SU-DHL-6 (cell line): ENCODE measurements at regions not wholly inside any gene's neighbourhood (a gene's known extent, or its start where the extent isn't known, plus 50 kb on each side); places are given as distances from the start of the nearest gene placed in this dataset.

Experiments
- H2AFZ ChIP-seq: fragments of 200-600 bp; sonication (generic); 2 replicates; pipeline ENCODE4 v1.6.1; 2014; ENCODE audit warnings: low read depth, mild to moderate bottlenecking, moderate library complexity, mixed read lengths, antibody characterized with exemption, low read length; ENCODE audit not compliant: severe bottlenecking
- H3F3A ChIP-seq: fragments of 200-600 bp; shearing (Covaris generic); 2 replicates; pipeline ENCODE4 v1.6.0; 2016; ENCODE audit warnings: antibody characterized with exemption, mild to moderate bottlenecking; ENCODE audit not compliant: insufficient read depth
- H3K27ac ChIP-seq: fragments of 200-600 bp; sonication (generic); 2 replicates; pipeline ENCODE4 v1.5.1; 2016; ENCODE audit warnings: low read depth, mild to moderate bottlenecking, low read length, moderate library complexity, mixed read lengths
- H3K27me3 ChIP-seq: fragments of 200-600 bp; sonication (generic), shearing (Covaris generic); 2 replicates; pipeline ENCODE4 v1.6.0; 2014; ENCODE audit warnings: mild to moderate bottlenecking, low read length
- H3K36me3 ChIP-seq: fragments of 200-600 bp; sonication (generic); 2 replicates; pipeline ENCODE4 v1.6.1; 2014; ENCODE audit warnings: mild to moderate bottlenecking, low read length, mixed read lengths
- H3K4me2 ChIP-seq: fragments of 300-600, 200-600 bp; shearing (Covaris generic), sonication (generic); 2 replicates; pipeline ENCODE4 v1.6.0; 2014; ENCODE audit warnings: low read length, low read depth, mild to moderate bottlenecking; ENCODE audit not compliant: poor library complexity, severe bottlenecking
- H3K4me3 ChIP-seq: fragments of 200-600 bp; sonication (generic); 2 replicates; pipeline ENCODE4 v1.5.1; 2014; ENCODE audit warnings: antibody characterized with exemption, low read length, mild to moderate bottlenecking, mixed read lengths; ENCODE audit not compliant: insufficient read depth, poor library complexity, severe bottlenecking
- H3K79me2 ChIP-seq: fragments of 200-600 bp; sonication (generic); 2 replicates; pipeline ENCODE4 v1.6.1; 2014; ENCODE audit warnings: mild to moderate bottlenecking, low read length, moderate library complexity; ENCODE audit not compliant: insufficient read depth
- H3K9ac ChIP-seq: fragments of 200-600 bp; sonication (generic); 2 replicates; pipeline ENCODE4 v1.7.0; 2014; ENCODE audit warnings: mild to moderate bottlenecking, low read length
- H3K9me2 ChIP-seq: fragments of 200-600 bp; sonication (generic); replicated peaks from 2 replicates; pipeline ENCODE4 v1.6.1; 2014; ENCODE audit warnings: low read length; ENCODE audit not compliant: insufficient read depth
- H3K9me3 ChIP-seq: fragments of 200-600 bp; sonication (generic); 2 replicates; pipeline ENCODE4 v1.6.1; 2014; ENCODE audit warnings: low read length, mixed read lengths; ENCODE audit not compliant: insufficient read depth
- H4K20me1 ChIP-seq: fragments of 200-600 bp; sonication (generic); 2 replicates; pipeline ENCODE4 v1.6.1; 2014; ENCODE audit warnings: low read depth, mild to moderate bottlenecking, antibody characterized with exemption, low read length, moderate library complexity, mixed read lengths
- EZH2phosphoT487 ChIP-seq: fragments of 200-600 bp; sonication (generic), shearing (Covaris generic); conservative IDR thresholded peaks from 2 replicates; pipeline ENCODE4 v1.6.1; 2018; ENCODE audit warnings: mild to moderate bottlenecking, antibody characterized with exemption, low read length, moderate library complexity, mixed read lengths
- TF ChIP-seq, protein P1 (sequence below): fragments of 200-600 bp; sonication (generic); IDR thresholded peaks from one replicate; pipeline ENCODE4 v1.5.1; 2017; ENCODE audit warnings: antibody characterized with exemption, mild to moderate bottlenecking, low read length, moderate library complexity; ENCODE audit not compliant: insufficient read depth, poor library complexity, severe bottlenecking

DNA sequence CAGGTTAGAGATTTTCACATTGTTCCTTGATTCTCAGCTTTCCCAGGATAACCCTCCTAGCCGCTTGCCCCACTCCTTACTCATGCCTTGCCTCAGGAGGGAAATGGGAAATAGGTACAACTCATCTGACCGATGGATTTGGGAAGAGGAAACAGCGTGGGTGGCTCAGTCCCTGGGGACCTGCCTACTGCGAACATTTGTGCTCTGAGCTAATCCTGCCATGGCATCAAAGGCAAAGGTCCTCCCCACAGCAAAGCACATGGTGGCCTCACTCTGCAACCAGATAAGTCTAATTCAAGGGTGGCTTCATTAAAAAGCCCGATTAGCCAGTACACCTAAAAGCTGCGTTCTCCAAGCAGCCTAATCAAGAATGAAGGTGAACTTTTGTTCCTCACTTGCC lies 82.4 kb upstream of the ADRA1B start:
- Histone ChIP-seq H3K4me2 (no peak overlapping the region), H3K79me2 (no peaks in the 10 kb centered on the region), H4K20me1 (no peaks in the 10 kb centered on the region), H3K27ac (no peak overlapping the region), H3K9me2 (no peaks in the 10 kb centered on the region), H3K9ac (no peak overlapping the region), H3K9me3 (no peaks in the 10 kb centered on the region), H2AFZ (no peak overlapping the region), H3K27me3 (no peaks in the 10 kb centered on the region), H3K4me3 (no peak overlapping the region), H3K36me3 (no peaks in the 10 kb centered on the region), H3F3A (no peaks in the 10 kb centered on the region)
- TF ChIP-seq EZH2phosphoT487: no peak
- TF ChIP-seq, protein P1, sequence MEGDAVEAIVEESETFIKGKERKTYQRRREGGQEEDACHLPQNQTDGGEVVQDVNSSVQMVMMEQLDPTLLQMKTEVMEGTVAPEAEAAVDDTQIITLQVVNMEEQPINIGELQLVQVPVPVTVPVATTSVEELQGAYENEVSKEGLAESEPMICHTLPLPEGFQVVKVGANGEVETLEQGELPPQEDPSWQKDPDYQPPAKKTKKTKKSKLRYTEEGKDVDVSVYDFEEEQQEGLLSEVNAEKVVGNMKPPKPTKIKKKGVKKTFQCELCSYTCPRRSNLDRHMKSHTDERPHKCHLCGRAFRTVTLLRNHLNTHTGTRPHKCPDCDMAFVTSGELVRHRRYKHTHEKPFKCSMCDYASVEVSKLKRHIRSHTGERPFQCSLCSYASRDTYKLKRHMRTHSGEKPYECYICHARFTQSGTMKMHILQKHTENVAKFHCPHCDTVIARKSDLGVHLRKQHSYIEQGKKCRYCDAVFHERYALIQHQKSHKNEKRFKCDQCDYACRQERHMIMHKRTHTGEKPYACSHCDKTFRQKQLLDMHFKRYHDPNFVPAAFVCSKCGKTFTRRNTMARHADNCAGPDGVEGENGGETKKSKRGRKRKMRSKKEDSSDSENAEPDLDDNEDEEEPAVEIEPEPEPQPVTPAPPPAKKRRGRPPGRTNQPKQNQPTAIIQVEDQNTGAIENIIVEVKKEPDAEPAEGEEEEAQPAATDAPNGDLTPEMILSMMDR: no peak

GRCh38 chr5:159835548-159835947 lies 80.7 kb upstream of the ADRA1B start:
- Histone ChIP-seq H3K4me2 (no peak overlapping the region), H3K9me3 (no peaks in the 10 kb centered on the region), H3K27ac (no peak overlapping the region), H3K27me3 (no peaks in the 10 kb centered on the region), H2AFZ (no peak overlapping the region), H3F3A (no peaks in the 10 kb centered on the region), H3K79me2 (no peaks in the 10 kb centered on the region), H3K36me3 (no peaks in the 10 kb centered on the region), H3K9me2 (no peaks in the 10 kb centered on the region), H3K4me3 (no peak overlapping the region), H4K20me1 (no peaks in the 10 kb centered on the region), H3K9ac (no peak overlapping the region)
- no peak for TF ChIP-seq EZH2phosphoT487
- TF ChIP-seq, protein P1: no peak

DNA sequence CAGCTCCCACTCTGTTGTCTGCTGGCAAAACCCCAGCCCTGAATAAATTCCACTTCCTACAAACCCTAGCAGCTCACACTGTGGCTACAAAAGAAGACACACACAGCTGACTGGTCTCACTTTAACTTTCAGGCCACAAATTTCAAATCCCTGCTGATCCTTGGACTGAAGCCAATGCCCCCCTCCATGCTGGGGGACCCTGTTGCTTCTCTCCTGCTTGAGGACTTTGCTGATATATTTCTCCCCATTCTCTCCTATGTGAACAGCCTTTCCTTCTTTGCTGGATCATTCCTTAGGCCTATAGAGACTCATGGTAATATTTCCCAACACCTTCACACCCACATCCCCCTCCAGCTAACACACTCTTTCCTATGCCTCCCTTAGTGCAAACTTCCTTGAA lies 79.6 kb upstream of the ADRA1B start:
- Histone ChIP-seq H3K27ac (no peak overlapping the region), H3K4me2 (no peak overlapping the region), H3K36me3 (no peaks in the 10 kb centered on the region), H2AFZ (no peak overlapping the region), H3K4me3 (no peak overlapping the region), H3K27me3 (no peaks in the 10 kb centered on the region), H3K79me2 (no peaks in the 10 kb centered on the region), H3K9me3 (no peaks in the 10 kb centered on the region), H4K20me1 (no peaks in the 10 kb centered on the region), H3K9ac (no peak overlapping the region), H3F3A (no peaks in the 10 kb centered on the region), H3K9me2 (no peaks in the 10 kb centered on the region)
- no peak for TF ChIP-seq EZH2phosphoT487
- TF ChIP-seq, protein P1: no peak

- Histone ChIP-seq H3K79me2 (no peaks in the 10 kb centered on the region), H3K4me3 (no peak overlapping the region), H3K4me2 (no peak overlapping the region), H3K9me3 (no peaks in the 10 kb centered on the region), H3K9me2 (no peaks in the 10 kb centered on the region), H3K36me3 (no peaks in the 10 kb centered on the region), H3K9ac (no peak overlapping the region), H4K20me1 (no peaks in the 10 kb centered on the region), H3F3A (no peaks in the 10 kb centered on the region), H2AFZ (no peak overlapping the region), H3K27ac (no peak overlapping the region), H3K27me3 (no peaks in the 10 kb centered on the region)
- TF ChIP-seq, protein P1: no peak
- no peak for TF ChIP-seq EZH2phosphoT487
Observed at GRCh38 chr5:159837860-159838259, 78.4 kb upstream of the ADRA1B start.
